Thyroid gland (tissue), 4 donors: ENCODE measurements at regions not wholly inside any gene's neighbourhood (a gene's known extent, or its start where the extent isn't known, plus 50 kb on each side); places are given as distances from the start of the nearest gene placed in this dataset.
"Not testable (repeated sequence)": the region's sequence is repeated elsewhere in the genome, so short reads cannot be mapped to it uniquely, and the experiment has no call there.

ENCODE experiments used
- DNase-seq, 2 donors: peaks; one replicate each; pipeline ENCODE4 v3.0.0-alpha.2; 2019
- H3K27ac ChIP-seq, 3 donors: fragments of 200-600 bp; sonication (generic); 1 replicate in 2 of 3; 2 replicates in 1 of 3; pipeline ENCODE4 v1.5.1; 2016 to 2019; ENCODE audit warnings: mild to moderate bottlenecking in 1 of 3, moderate library complexity in 1 of 3
- H3K27me3 ChIP-seq: fragments of 200-600 bp; sonication (generic); one replicate; pipeline ENCODE4 v1.5.1; 2019
- H3K36me3 ChIP-seq, 2 donors: fragments of 200-600 bp; sonication (generic); one replicate each; pipeline ENCODE4 v1.5.1; 2016 to 2019
- H3K4me1 ChIP-seq, 2 donors: fragments of 200-600 bp; sonication (generic); one replicate each; pipeline ENCODE4 v1.5.1; 2017 to 2019
- H3K4me3 ChIP-seq, 3 donors: fragments of 200-600 bp; sonication (generic); replicated peaks in 1 of 3; 1 replicate in 2 of 3; 2 replicates in 1 of 3; pipeline ENCODE4 v1.5.1; 2016; ENCODE audit warnings: mild to moderate bottlenecking in 1 of 3
- H3K9me3 ChIP-seq: fragments of 200-600 bp; sonication (generic); one replicate; pipeline ENCODE4 v1.5.1; 2017
- POLR2A ChIP-seq, 2 donors: fragments of 450-650 bp; IDR thresholded peaks; one replicate each; pipeline ENCODE4 v1.6.1; 2017; ENCODE audit warnings: antibody characterized with exemption in 2 of 2, mild to moderate bottlenecking in 2 of 2, moderate library complexity in 1 of 2
- WGBS, 2 donors: methylation state at CpG; one replicate each; pipeline ENCODE4 v1.1.5; 2017; 5-methylcytosine and 5-hydroxymethylcytosine counted together
- intact Hi-C: fragments of 100-400 bp; cut with DNase I; formaldehyde crosslinking; loops from one replicate; pipeline ENCODE4 v1.15.1; 2023
- TF ChIP-seq, protein P1 (sequence below), 6 experiments: fragments of 200-600 bp in 3 of 6; fragments of 450-650 bp in 3 of 6; sonication (generic) in 3 of 6; IDR thresholded peaks; one replicate each; pipeline ENCODE4 v1.5.1; 2016 to 2019; ENCODE audit warnings: antibody characterized with exemption in 6 of 6, mild to moderate bottlenecking in 2 of 6, inconsistent platforms in 1 of 6, moderate library complexity in 1 of 6

DNA sequence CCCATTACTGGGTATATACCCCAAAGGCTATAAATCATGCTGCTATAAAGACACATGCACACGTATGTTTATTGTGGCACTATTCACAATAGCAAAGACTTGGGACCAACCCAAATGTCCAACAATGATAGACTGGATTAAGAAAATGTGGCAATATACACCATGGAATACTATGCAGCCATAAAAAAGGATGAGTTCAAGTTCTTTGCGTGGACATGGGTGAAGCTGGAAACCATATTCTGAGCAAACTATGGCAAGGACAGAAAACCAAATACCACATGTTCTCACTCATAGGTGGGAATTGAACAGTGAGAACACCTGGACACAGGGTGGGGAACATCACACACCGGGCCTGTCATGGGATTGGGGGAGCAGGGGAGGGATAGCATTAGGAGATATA, 54.4 kb upstream of the MUCL1 start:
- H3K27ac ChIP-seq, DNase-seq, H3K27me3 ChIP-seq, H3K4me3 ChIP-seq, H3K36me3 ChIP-seq, intact Hi-C loops, H3K9me3 ChIP-seq, H3K4me1 ChIP-seq: not testable (repeated sequence)
- 89 to 93% methylated on average over 3 of the region's 3 CpGs for WGBS, 2 donors

DNA sequence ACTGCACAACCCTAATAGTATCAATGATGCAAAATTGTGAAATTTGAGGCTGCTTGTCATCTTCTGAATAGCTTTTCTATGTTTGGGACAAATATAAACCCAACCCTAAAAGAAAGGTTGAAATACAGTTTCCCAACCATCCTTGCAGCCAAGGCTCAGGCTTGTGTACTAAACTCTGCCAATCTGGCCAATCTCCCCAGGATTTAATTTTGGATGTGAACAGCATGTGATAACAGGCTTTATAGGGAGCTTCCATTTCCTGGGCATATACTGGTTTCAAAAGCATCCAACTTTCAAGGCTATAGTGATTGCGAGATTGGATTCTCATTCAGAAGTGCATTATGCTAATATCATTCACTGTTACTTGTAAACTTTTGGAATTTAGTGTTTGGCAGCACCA, 55.7 kb upstream of the MUCL1 start:
- Histone ChIP-seq H3K27me3 (no peaks in the 10 kb centered on the region), H3K4me1 (no peaks in the 10 kb centered on the region), H3K9me3 (no peaks in the 10 kb centered on the region), H3K36me3 (no peaks in the 10 kb centered on the region), H3K4me3 (no peak overlapping the region), H3K27ac (no peak overlapping the region)
- no peak for TF ChIP-seq POLR2A (IDR thresholded peaks at IDR 0.05)
- TF ChIP-seq, protein P1, sequence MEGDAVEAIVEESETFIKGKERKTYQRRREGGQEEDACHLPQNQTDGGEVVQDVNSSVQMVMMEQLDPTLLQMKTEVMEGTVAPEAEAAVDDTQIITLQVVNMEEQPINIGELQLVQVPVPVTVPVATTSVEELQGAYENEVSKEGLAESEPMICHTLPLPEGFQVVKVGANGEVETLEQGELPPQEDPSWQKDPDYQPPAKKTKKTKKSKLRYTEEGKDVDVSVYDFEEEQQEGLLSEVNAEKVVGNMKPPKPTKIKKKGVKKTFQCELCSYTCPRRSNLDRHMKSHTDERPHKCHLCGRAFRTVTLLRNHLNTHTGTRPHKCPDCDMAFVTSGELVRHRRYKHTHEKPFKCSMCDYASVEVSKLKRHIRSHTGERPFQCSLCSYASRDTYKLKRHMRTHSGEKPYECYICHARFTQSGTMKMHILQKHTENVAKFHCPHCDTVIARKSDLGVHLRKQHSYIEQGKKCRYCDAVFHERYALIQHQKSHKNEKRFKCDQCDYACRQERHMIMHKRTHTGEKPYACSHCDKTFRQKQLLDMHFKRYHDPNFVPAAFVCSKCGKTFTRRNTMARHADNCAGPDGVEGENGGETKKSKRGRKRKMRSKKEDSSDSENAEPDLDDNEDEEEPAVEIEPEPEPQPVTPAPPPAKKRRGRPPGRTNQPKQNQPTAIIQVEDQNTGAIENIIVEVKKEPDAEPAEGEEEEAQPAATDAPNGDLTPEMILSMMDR (IDR thresholded peaks at IDR 0.05), result no peak
- 81 to 92% methylated on average over 1 of the region's 1 CpG for WGBS, 2 donors
- intact Hi-C loops, result no loop called here
- no peak for DNase-seq

DNA sequence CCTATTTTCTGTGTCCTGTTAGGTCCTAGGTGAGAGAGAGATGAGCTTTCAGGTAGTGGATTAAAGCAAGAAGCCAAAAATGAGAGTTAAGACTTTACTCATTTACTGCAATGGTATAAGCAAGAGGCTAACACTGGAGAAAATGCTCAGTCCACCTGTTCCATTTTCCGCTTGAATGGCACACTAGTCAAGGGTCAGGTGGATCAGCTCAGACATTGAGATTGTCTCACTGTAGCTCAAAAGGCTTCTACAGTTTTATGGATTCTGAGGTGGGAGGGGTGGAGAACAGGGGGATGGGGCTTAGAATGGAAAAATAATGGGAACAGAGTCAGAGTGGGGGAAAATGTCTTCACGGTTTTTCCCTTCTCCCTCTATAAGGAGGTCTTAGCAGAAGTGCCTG, 57.3 kb upstream of the MUCL1 start:
- Histone ChIP-seq H3K27me3 (no peaks in the 10 kb centered on the region), H3K4me3 (no peak overlapping the region), H3K4me1 (no peaks in the 10 kb centered on the region), H3K27ac (no peak overlapping the region), H3K36me3 (no peaks in the 10 kb centered on the region), H3K9me3 (no peaks in the 10 kb centered on the region)
- DNase-seq, result no peak
- no peak for TF ChIP-seq POLR2A (IDR thresholded peaks at IDR 0.05)
- TF ChIP-seq, protein P1 (IDR thresholded peaks at IDR 0.05), result no peak
- WGBS, 2 donors, result 79 to 80% methylated on average over 2 of the region's 2 CpGs
- intact Hi-C loops, result no loop called here

DNA sequence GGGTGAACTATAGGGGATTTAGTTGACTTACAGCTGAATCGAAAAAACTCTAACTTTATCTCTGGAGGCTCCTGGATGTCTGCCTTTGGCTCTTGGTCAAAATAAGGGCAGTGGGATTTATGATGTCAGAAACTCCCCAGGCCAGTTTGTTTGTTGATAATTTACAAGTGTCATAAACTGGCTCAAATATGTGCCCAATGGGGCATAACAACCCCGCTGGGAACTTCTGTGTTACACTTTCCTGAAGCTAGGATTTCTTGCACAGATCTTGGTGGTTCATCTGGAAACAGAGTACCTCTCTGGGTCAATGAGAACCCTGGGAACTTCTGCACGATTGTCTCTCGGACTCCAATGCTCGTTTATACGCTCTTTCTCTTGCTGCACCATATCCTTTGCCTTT, 58.7 kb upstream of the MUCL1 start:
- TF ChIP-seq, protein P1 (IDR thresholded peaks at IDR 0.05), result no peak
- no peak for TF ChIP-seq POLR2A (IDR thresholded peaks at IDR 0.05)
- WGBS, 2 donors, result 78 to 85% methylated on average over 6 of the region's 6 CpGs

DNA sequence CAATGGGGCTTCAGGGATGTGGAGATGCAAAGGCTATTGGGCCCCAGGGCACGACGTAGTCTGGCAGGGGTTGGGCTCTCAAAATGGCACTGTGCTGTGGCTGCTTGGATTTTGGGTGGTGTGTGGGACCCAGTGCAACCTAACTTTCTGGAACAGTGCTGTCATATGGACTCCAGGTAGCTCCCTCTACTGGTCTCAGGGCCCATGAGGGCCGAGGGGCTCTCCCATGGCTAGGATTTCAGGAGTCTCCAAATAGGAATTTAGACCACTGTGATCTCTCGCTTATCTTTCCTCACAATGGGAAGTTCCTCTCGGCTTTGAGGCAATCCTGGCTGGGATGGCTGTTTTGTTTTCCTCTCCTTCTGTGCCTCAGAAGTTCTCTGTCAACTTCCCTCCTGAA, 68.2 kb upstream of the MUCL1 start:
- no peak for DNase-seq
- Histone ChIP-seq H3K4me1 (no peaks in the 10 kb centered on the region), H3K27ac (no peak overlapping the region), H3K36me3 (no peaks in the 10 kb centered on the region), H3K4me3 (no peak overlapping the region), H3K9me3 (no peaks in the 10 kb centered on the region), H3K27me3 (no peaks in the 10 kb centered on the region)
- 61 to 69% methylated on average over 5 of the region's 5 CpGs for WGBS, 2 donors
- TF ChIP-seq, protein P1 (IDR thresholded peaks at IDR 0.05), result no peak
- no peak for TF ChIP-seq POLR2A (IDR thresholded peaks at IDR 0.05)
- intact Hi-C loops, result no loop called here

More for the DNA sequence above, 58.7 kb upstream of the MUCL1 start:
- H3K36me3 ChIP-seq, result no peaks in the 10 kb centered on the region
- no peaks in the 10 kb centered on the region for H3K27me3 ChIP-seq
- no peak overlapping the region for H3K27ac ChIP-seq
- no peaks in the 10 kb centered on the region for H3K4me1 ChIP-seq
- no peak for DNase-seq
- intact Hi-C loops, result no loop called here
- H3K9me3 ChIP-seq, result no peaks in the 10 kb centered on the region
- no peak overlapping the region for H3K4me3 ChIP-seq

DNA sequence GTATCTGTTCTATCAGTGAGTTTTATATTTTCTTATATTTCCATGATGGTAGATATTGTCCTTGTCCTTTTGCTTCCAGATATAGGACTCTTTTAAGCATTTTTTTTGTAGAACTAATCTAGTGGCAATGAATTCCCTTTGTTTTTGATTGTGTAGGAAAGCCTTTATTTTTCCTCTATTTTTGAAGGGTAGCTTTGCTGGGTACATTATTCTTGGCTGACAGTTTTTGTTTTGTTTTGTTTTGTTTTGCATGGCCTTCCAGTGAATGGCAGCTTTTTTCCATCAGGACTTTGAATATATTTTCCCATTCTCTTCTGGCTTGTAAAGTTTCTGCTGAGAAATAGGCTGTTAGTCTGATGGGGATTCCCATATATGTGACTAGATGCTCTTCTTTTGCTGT, 70.2 kb upstream of the MUCL1 start:
- no peak overlapping the region for H3K4me3 ChIP-seq
- H3K4me1 ChIP-seq, result no peaks in the 10 kb centered on the region
- intact Hi-C loops, result no loop called here
- no peak for TF ChIP-seq POLR2A (IDR thresholded peaks at IDR 0.05)
- TF ChIP-seq, protein P1 (IDR thresholded peaks at IDR 0.05), result no peak
- H3K27ac ChIP-seq, result no peak overlapping the region
- no peaks in the 10 kb centered on the region for H3K27me3 ChIP-seq
- no peaks in the 10 kb centered on the region for H3K36me3 ChIP-seq
- no peaks in the 10 kb centered on the region for H3K9me3 ChIP-seq
- no peak for DNase-seq

DNA sequence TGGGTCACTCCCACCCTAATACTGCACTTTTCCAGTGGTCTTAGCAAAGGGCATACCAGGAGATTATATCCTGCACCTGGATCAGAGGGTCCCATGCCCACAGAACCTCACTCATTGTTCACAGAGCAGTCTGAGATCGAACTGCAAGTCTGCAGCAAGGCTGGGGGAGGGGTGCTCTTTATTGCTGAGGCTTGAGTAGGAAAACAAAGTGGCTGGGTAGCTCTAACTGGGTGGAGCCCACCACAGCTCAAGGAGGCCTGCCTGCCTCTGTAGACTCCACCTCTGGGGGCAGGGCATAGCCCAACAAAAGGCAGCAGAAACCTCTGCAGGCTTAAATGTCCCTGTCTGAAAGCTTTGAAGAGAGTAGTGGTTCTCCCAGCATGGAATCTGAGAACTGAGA, 77.3 kb upstream of the MUCL1 start:
- H3K4me1 ChIP-seq, H3K4me3 ChIP-seq, H3K9me3 ChIP-seq, intact Hi-C loops, H3K27me3 ChIP-seq, H3K27ac ChIP-seq, H3K36me3 ChIP-seq, DNase-seq: not testable (repeated sequence)
- WGBS, 2 donors, result 67% methylated on average over 1 of the region's 1 CpG; no CpG with 5 or more reads in 1 of the 2 donors
